HG03457 (cell line): ENCODE measurements at regions not wholly inside any gene's neighbourhood (a gene's known extent, or its start where the extent isn't known, plus 50 kb on each side); places are given as distances from the start of the nearest gene placed in this dataset.
"Not testable (repeated sequence)": the region's sequence is repeated elsewhere in the genome, so short reads cannot be mapped to it uniquely, and the experiment has no call there.

ENCODE experiments used
- ATAC-seq: cut with Tn5 transposase; IDR thresholded peaks from one replicate; pipeline ENCODE4 v1.9.1; 2021; ENCODE audit warnings: moderate number of reproducible peaks; ENCODE audit not compliant: unreplicated experiment

DNA sequence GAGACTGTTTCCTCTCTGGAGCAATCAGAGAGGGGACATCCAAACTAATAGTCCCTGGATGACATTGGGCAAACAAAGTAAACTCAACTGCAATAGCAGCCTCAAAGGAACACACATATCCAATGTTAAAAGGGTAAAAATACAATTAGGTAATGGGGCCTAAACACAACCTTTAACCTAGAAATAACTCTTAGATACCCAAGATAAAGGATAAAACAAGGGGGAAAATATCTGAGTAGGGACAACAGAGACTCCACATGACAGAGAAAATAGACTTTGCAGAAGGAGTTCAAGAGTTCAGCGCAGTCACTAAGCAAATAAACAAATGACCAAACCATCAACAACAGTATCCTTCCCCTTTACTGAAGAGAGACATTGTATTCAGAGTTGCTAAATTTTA is 149.3 kb downstream of the FBXO4 start:
- no peak for ATAC-seq

GRCh38 chr5:42089705-42090104 is 164.6 kb downstream of the FBXO4 start:
- ATAC-seq = no peak

DNA sequence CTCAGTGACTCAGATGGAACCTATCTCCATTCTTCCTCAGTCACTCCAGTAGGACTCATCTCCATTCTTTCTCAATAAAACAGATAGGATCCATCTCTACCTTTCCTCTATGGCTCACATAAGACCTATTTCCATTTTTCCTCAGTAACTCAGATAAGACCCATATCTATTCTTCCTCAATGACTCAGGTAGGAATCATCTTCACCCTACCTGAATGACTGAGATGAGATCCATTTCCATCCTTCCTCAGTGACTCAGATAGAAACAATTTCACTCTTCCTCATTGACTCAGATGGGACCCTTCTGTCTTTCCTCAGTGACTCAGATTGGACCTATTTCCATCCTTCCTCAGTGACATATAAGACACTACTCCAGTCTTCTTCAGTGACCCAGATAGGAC is 165.1 kb downstream of the FBXO4 start:
- no peak for ATAC-seq

GRCh38 chr5:42099846-42100245 is 174.8 kb downstream of the FBXO4 start:
- not testable (repeated sequence) for ATAC-seq

GRCh38 chr5:42108468-42108867 is 183.4 kb downstream of the FBXO4 start:
- ATAC-seq = no peak

GRCh38 chr5:42109006-42109572 is 184.0 kb downstream of the FBXO4 start:
- ATAC-seq = no peak

- not testable (repeated sequence) for ATAC-seq
Observed at GRCh38 chr5:42115721-42116120, 190.6 kb downstream of the FBXO4 start.

DNA sequence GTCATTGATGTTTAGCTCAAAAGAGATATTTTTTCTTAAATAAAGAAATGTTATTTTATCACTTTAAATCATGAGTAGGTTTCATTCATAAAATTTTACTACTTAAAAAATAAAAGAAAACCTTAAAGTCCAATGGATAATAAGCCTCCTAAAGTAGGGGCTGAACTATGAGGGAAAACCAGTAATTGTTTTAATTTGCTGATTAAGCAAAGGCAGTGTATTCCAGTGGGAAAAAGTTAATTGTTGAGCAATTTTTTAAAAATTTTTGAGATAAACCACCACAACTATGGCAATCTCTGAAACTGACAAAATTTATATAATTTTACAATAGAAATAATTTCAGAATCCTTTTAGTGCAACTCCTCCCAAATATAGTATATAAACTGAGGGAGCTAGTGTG is 195.0 kb downstream of the FBXO4 start:
- no peak for ATAC-seq

- ATAC-seq = no peak
Observed at GRCh38 chr5:42121401-42121800, 196.3 kb downstream of the FBXO4 start.

- no peak for ATAC-seq
Observed at GRCh38 chr5:42131081-42131480, 206.0 kb downstream of the FBXO4 start.

GRCh38 chr5:42143361-42143760 is 218.3 kb downstream of the FBXO4 start:
- ATAC-seq = no peak

- ATAC-seq = no peak
Observed at GRCh38 chr5:42148813-42149212, 223.7 kb downstream of the FBXO4 start.

GRCh38 chr5:42157215-42157614 is 232.1 kb downstream of the FBXO4 start:
- ATAC-seq = no peak

- no peak for ATAC-seq
Observed at GRCh38 chr5:42163083-42163482, 238.0 kb downstream of the FBXO4 start.

- no peak for ATAC-seq
Observed at GRCh38 chr5:42168091-42168670, 243.1 kb downstream of the FBXO4 start.

- not testable (repeated sequence) for ATAC-seq
Observed at GRCh38 chr5:42176118-42176517, 247.1 kb upstream of the GHR start.

DNA sequence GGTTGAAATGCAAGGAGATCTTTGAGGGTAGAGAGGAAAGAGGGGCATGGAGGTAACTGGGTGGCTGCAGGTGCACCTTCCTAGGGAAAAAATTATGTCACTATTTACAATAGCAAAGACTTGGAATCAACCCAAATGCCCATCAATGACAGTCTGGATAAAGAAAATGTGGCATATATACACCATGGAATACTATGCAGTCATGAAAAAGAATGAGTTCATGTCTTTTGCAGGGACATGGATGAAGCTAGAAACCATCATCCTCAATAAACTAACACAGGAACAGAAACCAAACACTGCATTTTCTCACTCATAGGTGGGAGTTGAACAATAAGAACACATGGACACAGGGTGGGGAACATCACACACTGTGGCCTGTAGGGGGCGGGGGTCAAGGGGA is 243.4 kb upstream of the GHR start:
- not testable (repeated sequence) for ATAC-seq

DNA sequence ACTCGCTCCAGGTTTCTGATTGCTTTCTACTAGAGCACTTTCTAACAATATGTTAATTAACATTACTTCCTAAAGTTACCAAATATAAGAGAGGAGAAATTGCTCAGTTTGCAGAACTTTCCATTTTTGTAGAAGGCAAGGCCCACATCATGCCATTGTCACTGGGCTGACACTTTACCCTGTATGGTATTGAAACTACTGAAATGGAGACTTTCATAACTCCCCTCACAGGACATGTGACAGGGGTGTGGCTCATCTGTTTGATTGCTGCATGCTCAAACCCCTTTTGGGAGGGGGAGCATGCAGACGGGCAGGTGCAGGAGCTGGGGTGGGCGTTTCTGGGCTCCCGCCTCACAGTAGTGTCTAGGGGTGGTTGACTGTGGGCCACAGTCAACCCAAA is 206.3 kb upstream of the GHR start:
- no peak for ATAC-seq

GRCh38 chr5:42217791-42218190 is 205.4 kb upstream of the GHR start:
- no peak for ATAC-seq

GRCh38 chr5:42225009-42225408 is 198.2 kb upstream of the GHR start:
- no peak for ATAC-seq

- no peak for ATAC-seq
Observed at GRCh38 chr5:42228279-42228678, 195.0 kb upstream of the GHR start.

GRCh38 chr5:42230839-42231238 is 192.4 kb upstream of the GHR start:
- no peak for ATAC-seq

DNA sequence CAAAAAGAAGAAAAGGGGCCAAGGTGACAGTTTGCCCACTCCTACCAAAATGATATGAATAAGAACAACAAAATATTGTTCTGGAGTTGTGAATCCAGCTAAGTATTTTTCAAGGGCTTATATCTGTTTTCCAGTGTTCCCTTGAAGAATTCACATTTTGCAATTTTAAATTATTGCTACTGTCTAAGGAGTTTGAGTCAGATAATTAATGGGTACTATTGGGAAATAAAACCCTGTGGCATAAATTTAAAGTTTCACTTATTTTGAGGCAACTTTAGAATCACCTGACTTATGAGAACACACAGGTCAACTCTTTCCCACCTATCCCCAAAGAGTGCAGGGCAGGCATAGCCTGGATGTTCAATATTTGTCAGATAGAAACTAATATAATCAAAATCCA is 188.0 kb upstream of the GHR start:
- no peak for ATAC-seq
